GM12878 (cell line): ENCODE measurements at regions not wholly inside any gene's neighbourhood (a gene's known extent, or its start where the extent isn't known, plus 50 kb on each side); places are given as distances from the start of the nearest gene placed in this dataset.

ENCODE experiments used
- FOS ChIP-seq: IDR thresholded peaks from 3 replicates; pipeline ENCODE4 v1.6.1; 2011; ENCODE audit warnings: borderline replicate concordance; ENCODE audit not compliant: insufficient read length; ENCODE audit errors: extremely low read depth
- JUND ChIP-seq: IDR thresholded peaks from 2 replicates; pipeline ENCODE4 v1.6.1; 2012; ENCODE audit warnings: low read depth, mild to moderate bottlenecking, low read length, improper control_type of control experiment, moderate library complexity
- LARP7 ChIP-seq: fragments of 450-650 bp; IDR thresholded peaks from 2 replicates; pipeline ENCODE4 v1.6.1; 2017; ENCODE audit warnings: mild to moderate bottlenecking
- POLR2A ChIP-seq: IDR thresholded peaks from 2 replicates; pipeline ENCODE4 v1.6.1; 2011; ENCODE audit warnings: low read depth, mild to moderate bottlenecking, low read length
- TAF1 ChIP-seq: IDR thresholded peaks from 2 replicates; pipeline ENCODE4 v1.6.1; 2011; ENCODE audit warnings: mild to moderate bottlenecking, low read depth, low read length, borderline replicate concordance
- TF ChIP-seq, protein P1 (sequence below), 3 experiments: IDR thresholded peaks in 2 of 3; conservative IDR thresholded peaks in 1 of 3; 2 replicates each; pipeline ENCODE4 v1.5.1; 2011; ENCODE audit warnings: low read depth in 3 of 3, low read length in 3 of 3, mild to moderate bottlenecking in 3 of 3, control low read depth in 2 of 3, moderate library complexity in 2 of 3, inconsistent platforms in 1 of 3, mixed read lengths in 1 of 3; ENCODE audit not compliant: control insufficient read depth in 2 of 3, insufficient read depth in 1 of 3; ENCODE audit errors: extremely low read depth in 1 of 3

DNA sequence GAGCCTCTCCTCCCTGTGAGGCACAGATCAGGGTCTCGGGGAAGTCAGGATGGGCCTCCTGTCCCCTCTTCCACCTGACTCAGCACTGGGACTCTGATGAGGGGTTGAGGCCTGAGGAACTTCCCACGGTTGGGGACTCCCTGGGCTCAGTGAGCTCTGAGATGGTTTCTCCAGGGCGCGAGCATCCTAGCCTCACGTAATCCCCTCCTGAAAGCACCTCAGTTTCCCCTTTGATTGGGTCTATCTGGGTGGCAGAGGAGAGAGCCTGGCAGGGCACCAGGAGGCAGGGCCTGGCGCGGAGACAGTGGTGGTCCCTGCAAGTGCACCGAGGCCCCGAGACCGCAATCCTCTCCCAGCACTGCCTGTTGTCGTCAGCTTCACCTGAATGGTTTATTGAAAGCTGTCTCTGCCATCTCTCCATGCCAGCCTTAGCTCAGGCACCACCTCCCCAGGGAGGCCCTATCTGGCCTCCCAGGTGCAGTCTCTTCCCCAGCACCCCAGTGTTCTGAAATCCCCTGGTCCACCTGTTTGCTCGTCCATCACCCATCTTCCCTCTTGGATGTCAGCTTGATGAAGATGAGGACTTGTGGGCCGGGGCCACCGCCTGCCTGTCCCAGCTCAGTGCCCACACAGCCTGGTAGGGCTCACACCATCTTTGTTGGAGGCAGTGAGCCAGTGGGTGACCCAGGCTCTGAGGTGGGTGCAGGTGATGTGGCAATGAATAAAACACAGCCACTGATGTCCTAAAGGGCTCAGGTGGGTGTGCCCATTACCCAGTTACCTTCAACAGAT lies 52.2 kb upstream of the PCSK6 start:
- TF ChIP-seq, protein P1, sequence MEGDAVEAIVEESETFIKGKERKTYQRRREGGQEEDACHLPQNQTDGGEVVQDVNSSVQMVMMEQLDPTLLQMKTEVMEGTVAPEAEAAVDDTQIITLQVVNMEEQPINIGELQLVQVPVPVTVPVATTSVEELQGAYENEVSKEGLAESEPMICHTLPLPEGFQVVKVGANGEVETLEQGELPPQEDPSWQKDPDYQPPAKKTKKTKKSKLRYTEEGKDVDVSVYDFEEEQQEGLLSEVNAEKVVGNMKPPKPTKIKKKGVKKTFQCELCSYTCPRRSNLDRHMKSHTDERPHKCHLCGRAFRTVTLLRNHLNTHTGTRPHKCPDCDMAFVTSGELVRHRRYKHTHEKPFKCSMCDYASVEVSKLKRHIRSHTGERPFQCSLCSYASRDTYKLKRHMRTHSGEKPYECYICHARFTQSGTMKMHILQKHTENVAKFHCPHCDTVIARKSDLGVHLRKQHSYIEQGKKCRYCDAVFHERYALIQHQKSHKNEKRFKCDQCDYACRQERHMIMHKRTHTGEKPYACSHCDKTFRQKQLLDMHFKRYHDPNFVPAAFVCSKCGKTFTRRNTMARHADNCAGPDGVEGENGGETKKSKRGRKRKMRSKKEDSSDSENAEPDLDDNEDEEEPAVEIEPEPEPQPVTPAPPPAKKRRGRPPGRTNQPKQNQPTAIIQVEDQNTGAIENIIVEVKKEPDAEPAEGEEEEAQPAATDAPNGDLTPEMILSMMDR (IDR thresholded peaks at IDR 0.05 in 2 of 3, conservative IDR thresholded peaks at IDR 0.05 in 1 of 3; ENCODE audit: control insufficient read depth in 2 of 3, extremely low read depth in 1 of 3, insufficient read depth in 1 of 3, low read depth in 3 of 3, low read length in 3 of 3), result no peak
- TF ChIP-seq JUND, result no peak
- no peak for TF ChIP-seq POLR2A
- TF ChIP-seq LARP7, result no peak
- no peak for TF ChIP-seq TAF1
- no peak for TF ChIP-seq FOS
